NCI-H146 treated with DMSO at 0.1 percent for 48 hours (cell line): ENCODE measurements at regions not wholly inside any gene's neighbourhood (a gene's known extent, or its start where the extent isn't known, plus 50 kb on each side); places are given as distances from the start of the nearest gene placed in this dataset.
"Not testable (repeated sequence)": the region's sequence is repeated elsewhere in the genome, so short reads cannot be mapped to it uniquely, and the experiment has no call there.

Source experiments
- DNase-seq: peaks from one replicate; lab custom pipeline; 2025; ENCODE audit not compliant: unreplicated experiment; lab: John Stamatoyannopoulos, UW

GRCh38 chr6:121682666-121683065, 247.2 kb downstream of the GJA1 start:
- DNase-seq = no peak

- DNase-seq = not testable (repeated sequence)
Observed at GRCh38 chr6:121685806-121686205, 250.4 kb downstream of the GJA1 start.

GRCh38 chr6:121686611-121687023, 251.2 kb downstream of the GJA1 start:
- DNase-seq = no peak

- no peak for DNase-seq
Observed at GRCh38 chr6:121688974-121689373, 253.5 kb downstream of the GJA1 start.

GRCh38 chr6:121691126-121691551, 255.7 kb downstream of the GJA1 start:
- no peak for DNase-seq

GRCh38 chr6:121694389-121694788, 258.9 kb downstream of the GJA1 start:
- no peak for DNase-seq

GRCh38 chr6:121694801-121695251, 259.4 kb downstream of the GJA1 start:
- DNase-seq = no peak

- DNase-seq = no peak
Observed at GRCh38 chr6:121695329-121695728, 259.9 kb downstream of the GJA1 start.

GRCh38 chr6:121697921-121698320, 262.5 kb downstream of the GJA1 start:
- no peak for DNase-seq

GRCh38 chr6:121698617-121699016, 263.2 kb downstream of the GJA1 start:
- no peak for DNase-seq

GRCh38 chr6:121703129-121703528, 267.7 kb downstream of the GJA1 start:
- not testable (repeated sequence) for DNase-seq

GRCh38 chr6:121711472-121711871, 276.0 kb downstream of the GJA1 start:
- DNase-seq = no peak

- DNase-seq = no peak
Observed at GRCh38 chr6:121717686-121718085, 282.2 kb downstream of the GJA1 start.

GRCh38 chr6:121720867-121721266, 285.4 kb downstream of the GJA1 start:
- DNase-seq = not testable (repeated sequence)

GRCh38 chr6:121723623-121724022, 288.2 kb downstream of the GJA1 start:
- DNase-seq = no peak

GRCh38 chr6:121724576-121724975, 289.1 kb downstream of the GJA1 start:
- no peak for DNase-seq

GRCh38 chr6:121726596-121726995, 291.1 kb downstream of the GJA1 start:
- no peak for DNase-seq

GRCh38 chr6:121730616-121731015, 295.2 kb downstream of the GJA1 start:
- no peak for DNase-seq

GRCh38 chr6:121731381-121731780, 295.9 kb downstream of the GJA1 start:
- no peak for DNase-seq

- DNase-seq = no peak
Observed at GRCh38 chr6:121732641-121733040, 297.2 kb downstream of the GJA1 start.

- no peak for DNase-seq
Observed at GRCh38 chr6:121733234-121733633, 297.8 kb downstream of the GJA1 start.

- not testable (repeated sequence) for DNase-seq
Observed at GRCh38 chr6:121740188-121740587, 304.7 kb downstream of the GJA1 start.

- no peak for DNase-seq
Observed at GRCh38 chr6:121743691-121744090, 308.2 kb downstream of the GJA1 start.

- no peak for DNase-seq
Observed at GRCh38 chr6:121748376-121748775, 312.9 kb downstream of the GJA1 start.
